GM18498 (cell line): ENCODE measurements at regions not wholly inside any gene's neighbourhood (a gene's known extent, or its start where the extent isn't known, plus 50 kb on each side); places are given as distances from the start of the nearest gene placed in this dataset.
"Not testable (repeated sequence)": the region's sequence is repeated elsewhere in the genome, so short reads cannot be mapped to it uniquely, and the experiment has no call there.

Source experiments
- ATAC-seq: cut with Tn5 transposase; IDR thresholded peaks from one replicate; pipeline ENCODE4 v1.9.1; 2021; ENCODE audit warnings: mild to moderate bottlenecking, moderate library complexity; ENCODE audit not compliant: unreplicated experiment

GRCh38 chr9:118692613-118693012, 676.6 kb downstream of the BRINP1 start:
- ATAC-seq: no peak

GRCh38 chr9:118693645-118694044, 675.6 kb downstream of the BRINP1 start:
- ATAC-seq: no peak

- ATAC-seq: not testable (repeated sequence)
These were observed 674.0 kb downstream of the BRINP1 start for GRCh38 chr9:118695249-118695648.

GRCh38 chr9:118701985-118702384, 667.2 kb downstream of the BRINP1 start:
- no peak for ATAC-seq

- no peak for ATAC-seq
These were observed 657.4 kb downstream of the BRINP1 start for GRCh38 chr9:118711843-118712242.

- no peak for ATAC-seq
These were observed 648.0 kb downstream of the BRINP1 start for GRCh38 chr9:118721276-118721675.

GRCh38 chr9:118721923-118722322, 647.3 kb downstream of the BRINP1 start:
- no peak for ATAC-seq

GRCh38 chr9:118729981-118730380, 639.3 kb downstream of the BRINP1 start:
- no peak for ATAC-seq

- no peak for ATAC-seq
These were observed 636.2 kb downstream of the BRINP1 start for GRCh38 chr9:118732998-118733397.

- no peak for ATAC-seq
These were observed 634.5 kb downstream of the BRINP1 start for GRCh38 chr9:118734696-118735095.

GRCh38 chr9:118736406-118736805, 632.8 kb downstream of the BRINP1 start:
- ATAC-seq: no peak

GRCh38 chr9:118751077-118751847, 618.0 kb downstream of the BRINP1 start:
- ATAC-seq: no peak

- no peak for ATAC-seq
These were observed 617.4 kb downstream of the BRINP1 start for GRCh38 chr9:118751848-118752223.

- ATAC-seq: no peak
These were observed 608.0 kb downstream of the BRINP1 start for GRCh38 chr9:118761016-118761790.

- ATAC-seq: no peak
These were observed 601.7 kb downstream of the BRINP1 start for GRCh38 chr9:118767571-118767970.

- ATAC-seq: no peak
These were observed 586.3 kb downstream of the BRINP1 start for GRCh38 chr9:118782790-118783463.

- ATAC-seq: no peak
These were observed 585.2 kb downstream of the BRINP1 start for GRCh38 chr9:118784033-118784432.

GRCh38 chr9:118785456-118785855, 583.8 kb downstream of the BRINP1 start:
- no peak for ATAC-seq

GRCh38 chr9:118786877-118787276, 582.4 kb downstream of the BRINP1 start:
- no peak for ATAC-seq

- ATAC-seq: no peak
These were observed 560.0 kb downstream of the BRINP1 start for GRCh38 chr9:118809160-118809625.

GRCh38 chr9:118829334-118829733, 539.9 kb downstream of the BRINP1 start:
- no peak for ATAC-seq

GRCh38 chr9:118832371-118832770, 536.9 kb downstream of the BRINP1 start:
- no peak for ATAC-seq
